GM19463 (cell line): ENCODE measurements at regions not wholly inside any gene's neighbourhood (a gene's known extent, or its start where the extent isn't known, plus 50 kb on each side); places are given as distances from the start of the nearest gene placed in this dataset.
"Not testable (repeated sequence)": the region's sequence is repeated elsewhere in the genome, so short reads cannot be mapped to it uniquely, and the experiment has no call there.

Experiments
- ATAC-seq: cut with Tn5 transposase; IDR thresholded peaks from one replicate; pipeline ENCODE4 v1.9.1; 2021; ENCODE audit warnings: mild to moderate bottlenecking, moderate library complexity; ENCODE audit not compliant: unreplicated experiment

DNA sequence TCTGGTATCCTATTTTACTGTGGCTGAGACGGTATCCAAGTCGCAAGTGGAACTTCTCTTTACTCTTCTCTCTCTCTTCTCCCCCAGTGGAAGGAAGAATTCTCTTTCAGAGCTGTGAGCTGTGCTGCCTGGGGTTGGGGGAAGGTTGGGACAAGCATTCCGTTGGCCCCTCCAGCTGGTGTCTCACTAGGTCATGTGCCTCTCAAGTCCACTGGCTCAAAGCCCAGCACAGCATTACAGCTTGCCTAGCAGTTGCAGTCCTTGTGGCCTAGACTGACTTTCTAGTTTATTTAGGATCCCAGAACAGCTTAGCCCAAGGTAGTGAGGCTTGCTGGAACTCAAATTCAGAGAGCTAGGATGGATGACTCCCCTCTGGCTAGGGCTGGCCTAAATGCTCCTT lies 76.1 kb upstream of the SPATA16 start:
- ATAC-seq: no peak

DNA sequence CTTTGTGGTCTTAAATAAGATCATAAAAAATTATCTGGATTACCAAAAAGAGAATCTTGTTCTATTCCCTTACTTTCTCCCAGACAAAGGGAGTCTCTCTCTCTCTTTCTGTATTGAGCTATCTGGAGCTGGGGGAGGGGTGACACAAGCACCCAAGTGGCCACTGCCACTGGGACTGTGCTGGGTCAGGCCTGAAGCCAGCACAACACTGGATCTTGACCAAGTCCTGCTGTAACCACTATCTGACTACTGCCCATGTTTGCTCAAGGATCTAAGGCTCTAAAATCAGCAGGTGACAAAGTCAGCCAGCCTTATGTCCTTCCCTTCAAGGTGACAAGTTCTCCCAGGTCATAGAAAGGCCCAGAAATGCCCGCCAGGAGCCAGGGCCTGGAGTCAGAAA lies 75.0 kb upstream of the SPATA16 start:
- ATAC-seq: no peak

DNA sequence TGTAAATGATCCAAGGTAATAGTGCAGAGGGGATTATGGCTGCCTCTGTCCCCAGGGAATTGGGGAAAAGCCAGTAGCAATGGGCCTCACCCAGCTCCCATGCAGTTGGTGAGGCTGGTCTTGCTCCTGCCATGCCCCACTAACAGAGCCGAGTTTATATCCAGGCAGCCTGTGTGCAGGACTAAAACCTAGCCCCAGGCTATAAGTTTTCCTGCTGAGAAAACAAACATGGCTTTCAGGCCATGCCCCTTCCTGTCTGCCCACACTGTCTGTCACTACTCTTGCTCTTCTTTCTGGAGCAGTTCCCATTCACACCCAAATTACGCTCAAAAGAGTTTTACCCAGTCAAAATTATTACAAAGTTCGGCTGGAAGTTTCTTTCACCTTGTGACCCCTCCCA lies 73.5 kb upstream of the SPATA16 start:
- ATAC-seq: no peak

DNA sequence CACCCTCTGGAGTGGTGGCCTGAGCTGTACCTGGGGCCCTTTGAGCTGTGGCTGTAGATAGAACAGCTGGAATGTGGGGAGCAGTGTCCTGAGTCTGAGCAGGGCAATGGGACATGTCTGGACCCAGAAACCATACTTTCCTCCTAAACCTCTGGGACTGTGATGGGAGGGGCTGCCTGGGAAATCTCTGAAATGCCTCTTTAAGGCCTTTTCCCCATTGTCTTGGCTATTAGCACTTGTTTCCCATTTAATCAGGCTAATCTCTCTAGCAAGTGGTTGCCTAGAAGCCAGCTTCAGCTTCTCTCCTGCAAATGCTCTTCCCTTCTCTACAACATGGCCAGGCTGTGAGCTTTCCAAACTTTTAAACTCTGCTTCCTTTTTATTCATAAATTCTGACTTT lies 58.5 kb upstream of the SPATA16 start:
- ATAC-seq: no peak

DNA sequence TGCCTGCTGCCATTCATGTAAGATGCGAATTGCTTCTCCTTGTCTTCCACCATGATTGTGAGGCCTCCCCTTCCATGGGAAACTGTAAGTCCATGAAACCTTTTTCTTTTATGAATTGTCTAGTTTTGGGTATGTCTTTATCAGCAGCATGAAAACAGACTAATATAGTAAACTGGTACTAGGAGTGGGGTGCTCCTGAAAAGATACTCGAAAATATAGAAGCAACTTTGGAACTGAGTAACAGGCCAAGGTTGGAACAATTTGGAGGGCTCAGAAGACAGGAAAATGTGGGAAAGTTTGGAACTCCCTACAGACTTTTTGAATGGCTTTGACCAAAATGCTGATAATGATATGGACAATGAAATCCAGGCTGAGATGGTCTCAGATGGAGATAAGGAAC lies 53.8 kb upstream of the SPATA16 start:
- not testable (repeated sequence) for ATAC-seq

DNA sequence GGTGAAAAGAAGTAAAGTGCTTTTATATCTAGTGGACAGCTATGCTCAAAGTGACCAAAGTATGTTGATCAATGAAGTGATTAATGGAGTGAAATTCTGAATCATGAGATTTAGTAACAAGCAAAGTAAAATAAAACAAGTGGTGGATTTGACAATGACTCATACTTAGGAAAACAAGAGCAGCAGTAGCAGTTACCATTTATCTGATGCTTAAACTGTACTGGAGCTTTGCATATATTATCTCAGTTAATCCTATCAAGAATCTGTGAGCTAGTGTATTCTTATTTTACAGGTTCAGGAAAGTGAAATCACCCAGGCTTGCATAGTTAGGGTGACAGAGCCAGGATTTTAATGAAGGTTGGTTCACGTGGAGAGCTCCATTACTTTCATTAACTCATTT lies 50.6 kb upstream of the SPATA16 start:
- ATAC-seq: no peak
